ENCODE measurements at regions not wholly inside any gene's neighbourhood (a gene's known extent, or its start where the extent isn't known, plus 50 kb on each side); places are given as distances from the start of the nearest gene placed in this dataset.

GRCh38 chr14:62066304-62066703 lies 304.1 kb downstream of the SNAPC1 start:
- no peaks in the 10 kb centered on the region for H3K36me3 ChIP-seq (ENCODE audit: control insufficient read depth in 2 of 2, extremely low read depth in 1 of 2, insufficient read depth in 2 of 2, low read length in 2 of 2)
- TF ChIP-seq CTCF (optimal IDR thresholded peaks at IDR 0.05 in 1 of 3, IDR thresholded peaks at IDR 0.05 in 1 of 3, conservative IDR thresholded peaks at IDR 0.05 in 1 of 3; ENCODE audit: extremely low read depth in 1 of 3, insufficient read depth in 2 of 3, low read length in 3 of 3) (no peak), EZH2 (IDR thresholded peaks at IDR 0.05; ENCODE audit: low read length) (no peak)
- H3K27me3 ChIP-seq (ENCODE audit: control insufficient read depth, extremely low read depth, insufficient read depth, low read length) = no peaks in the 10 kb centered on the region
- no peaks in the 10 kb centered on the region for H3K4me1 ChIP-seq (ENCODE audit: control insufficient read depth, extremely low read depth, insufficient read depth, low read length)
- dilution Hi-C loops (cut with MboI; ENCODE audit: extremely low pct_ligation_motif_present, low sequenced_read_pairs) = no loop called here
- H3K9ac ChIP-seq (ENCODE audit: control insufficient read depth, extremely low read depth, insufficient read depth, low read length) = no peak overlapping the region
- FAIRE-seq (no peak), DNase-seq (ENCODE audit: low read depth, low spot score) (no peak)
- H3K27ac ChIP-seq (ENCODE audit: control insufficient read depth, insufficient read depth, low read length) = no peak overlapping the region
- H3K9me1 ChIP-seq (ENCODE audit: control insufficient read depth, extremely low read depth, insufficient read depth, low read length) = no peaks in the 10 kb centered on the region
- H3K79me2 ChIP-seq (ENCODE audit: control insufficient read depth, insufficient read depth, low read length) = no peaks in the 10 kb centered on the region
- H3K4me3 ChIP-seq (ENCODE audit: control insufficient read depth in 2 of 3, extremely low read depth in 1 of 3, insufficient read depth in 2 of 3, low read depth in 1 of 3, low read length in 3 of 3) = no peak overlapping the region
- no peak overlapping the region for H3K4me2 ChIP-seq (ENCODE audit: control insufficient read depth, extremely low read depth, insufficient read depth, low read depth, low read length)
- H3K9me3 ChIP-seq (ENCODE audit: control insufficient read depth, low read depth, low read length) = no peaks in the 10 kb centered on the region
- no peak overlapping the region for H2AFZ ChIP-seq (ENCODE audit: control insufficient read depth, low read length)
- no peaks in the 10 kb centered on the region for H4K20me1 ChIP-seq (ENCODE audit: control insufficient read depth, extremely low read depth, insufficient read depth, low read length)

- Histone ChIP-seq H3K4me1 (ENCODE audit: control insufficient read depth, extremely low read depth, insufficient read depth, low read length) (no peaks in the 10 kb centered on the region), H3K27me3 (ENCODE audit: control insufficient read depth, extremely low read depth, insufficient read depth, low read length) (no peaks in the 10 kb centered on the region), H3K4me3 (ENCODE audit: control insufficient read depth in 2 of 3, extremely low read depth in 1 of 3, insufficient read depth in 2 of 3, low read depth in 1 of 3, low read length in 3 of 3) (no peak overlapping the region), H2AFZ (ENCODE audit: control insufficient read depth, low read length) (no peak overlapping the region), H3K9ac (ENCODE audit: control insufficient read depth, extremely low read depth, insufficient read depth, low read length) (no peak overlapping the region), H4K20me1 (ENCODE audit: control insufficient read depth, extremely low read depth, insufficient read depth, low read length) (no peaks in the 10 kb centered on the region), H3K9me3 (ENCODE audit: control insufficient read depth, low read depth, low read length) (no peaks in the 10 kb centered on the region), H3K79me2 (ENCODE audit: control insufficient read depth, insufficient read depth, low read length) (no peaks in the 10 kb centered on the region), H3K4me2 (ENCODE audit: control insufficient read depth, extremely low read depth, insufficient read depth, low read depth, low read length) (no peak overlapping the region), H3K36me3 (ENCODE audit: control insufficient read depth in 2 of 2, extremely low read depth in 1 of 2, insufficient read depth in 2 of 2, low read length in 2 of 2) (no peaks in the 10 kb centered on the region), H3K9me1 (ENCODE audit: control insufficient read depth, extremely low read depth, insufficient read depth, low read length) (no peaks in the 10 kb centered on the region), H3K27ac (ENCODE audit: control insufficient read depth, insufficient read depth, low read length) (no peak overlapping the region)
- TF ChIP-seq EZH2 (IDR thresholded peaks at IDR 0.05; ENCODE audit: low read length) (no peak), CTCF (optimal IDR thresholded peaks at IDR 0.05 in 1 of 3, IDR thresholded peaks at IDR 0.05 in 1 of 3, conservative IDR thresholded peaks at IDR 0.05 in 1 of 3; ENCODE audit: extremely low read depth in 1 of 3, insufficient read depth in 2 of 3, low read length in 3 of 3) (no peak)
- FAIRE-seq (no peak), DNase-seq (ENCODE audit: low read depth, low spot score) (no peak)
- dilution Hi-C loops (cut with MboI; ENCODE audit: extremely low pct_ligation_motif_present, low sequenced_read_pairs) = no loop called here
Observed at GRCh38 chr14:62071039-62071438, 308.8 kb downstream of the SNAPC1 start.

Measured in keratinocyte (primary cell).